Endothelial cell of umbilical vein (primary cell): ENCODE measurements at regions not wholly inside any gene's neighbourhood (a gene's known extent, or its start where the extent isn't known, plus 50 kb on each side); places are given as distances from the start of the nearest gene placed in this dataset.

Experiments used
- BruUV-seq: library from RNA; stranded (reverse); fragments of 400-500 nt; replicated peaks from 2 replicates; lab custom pipeline; 2021; lab: Mats Ljungman, UMichigan
- CTCF ChIA-PET: fragments of 300-600, 350-600 bp; sonication (Branson Sonifier 250); formaldehyde crosslinking; loops from one replicate; lab custom pipeline; 2021; ENCODE audit warnings: antibody characterized with exemption, inconsistent platforms; lab: Charles Lee
- POLR2A ChIA-PET: fragments of 300-600, 350-600 bp; sonication (Branson Sonifier 250); formaldehyde crosslinking; loops from one replicate; lab custom pipeline; 2021; ENCODE audit warnings: antibody characterized with exemption, inconsistent platforms; lab: Charles Lee
- DNase-seq: peaks from one replicate; pipeline ENCODE4 v3.0.0-alpha.2; 2011; ENCODE audit warnings: low read depth, low spot score
- FAIRE-seq: peaks from 2 replicates; lab custom pipeline; 2011; peaks lifted over from hg19 to GRCh38; lab: Jason Lieb, UNC
- H2AFZ ChIP-seq: 2 replicates; pipeline ENCODE4 v1.6.0; 2012; ENCODE audit warnings: low read depth, low read length, control low read depth, inconsistent platforms
- H3K27ac ChIP-seq: 2 replicates; pipeline ENCODE4 v1.5.1; 2011; ENCODE audit warnings: low read depth, mild to moderate bottlenecking, control low read depth, low read length, moderate library complexity; ENCODE audit not compliant: insufficient read depth
- H3K27me3 ChIP-seq, 2 experiments: 2 replicates each; pipeline versions ENCODE4 v1.6.0 to v1.6.1; 2011; ENCODE audit warnings: low read length in 2 of 2, mixed read lengths in 1 of 2; ENCODE audit not compliant: control insufficient read depth in 2 of 2, insufficient read depth in 2 of 2
- H3K36me3 ChIP-seq, 2 experiments: 2 replicates in 1 of 2; 3 replicates in 1 of 2; pipeline ENCODE4 v1.5.1; 2011; ENCODE audit warnings: low read length in 2 of 2, mild to moderate bottlenecking in 1 of 2, moderate library complexity in 1 of 2; ENCODE audit not compliant: control insufficient read depth in 2 of 2, insufficient read depth in 2 of 2; ENCODE audit errors: extremely low read depth in 1 of 2
- H3K4me1 ChIP-seq: 3 replicates; pipeline ENCODE4 v1.5.1; 2011; ENCODE audit warnings: mild to moderate bottlenecking, low read length; ENCODE audit not compliant: control insufficient read depth, insufficient read depth; ENCODE audit errors: extremely low read depth
- H3K4me2 ChIP-seq: 2 replicates; pipeline ENCODE4 v1.6.1; 2011; ENCODE audit warnings: low read length, control low read depth, mixed read lengths; ENCODE audit not compliant: insufficient read depth
- H3K4me3 ChIP-seq, 3 experiments: fragments of 200-600 bp in 1 of 3; sonication (generic), shearing (Covaris generic) in 1 of 3; replicated peaks in 1 of 3; 2 replicates each; pipeline ENCODE4 v1.5.1; 2011 to 2016; ENCODE audit warnings: control low read depth in 3 of 3, low read length in 3 of 3, mild to moderate bottlenecking in 2 of 3, inconsistent platforms in 1 of 3, low read depth in 1 of 3, moderate library complexity in 1 of 3; ENCODE audit not compliant: insufficient read depth in 1 of 3
- H3K79me2 ChIP-seq: 2 replicates; pipeline ENCODE4 v1.6.0; 2012; ENCODE audit warnings: low read length, inconsistent platforms; ENCODE audit not compliant: control insufficient read depth, insufficient read depth
- H3K9ac ChIP-seq: replicated peaks from 2 replicates; pipeline ENCODE3; 2011; ENCODE audit warnings: low read length, control low read depth; ENCODE audit not compliant: insufficient read depth; ENCODE audit errors: extremely low read depth
- H3K9me1 ChIP-seq: replicated peaks from 3 replicates; pipeline ENCODE4 v1.6.0; 2011; ENCODE audit warnings: mild to moderate bottlenecking, low read length; ENCODE audit not compliant: control insufficient read depth, insufficient read depth; ENCODE audit errors: extremely low read depth
- H3K9me3 ChIP-seq: replicated peaks from 2 replicates; pipeline ENCODE4 v1.5.1; 2012; ENCODE audit warnings: low read length, inconsistent platforms; ENCODE audit not compliant: control insufficient read depth, insufficient read depth
- H4K20me1 ChIP-seq: replicated peaks from 2 replicates; pipeline ENCODE3; 2011; ENCODE audit warnings: mild to moderate bottlenecking, low read length; ENCODE audit not compliant: control insufficient read depth, insufficient read depth; ENCODE audit errors: extremely low read depth
- EZH2 ChIP-seq: IDR thresholded peaks from 2 replicates; pipeline ENCODE4 v1.6.1; 2012; ENCODE audit warnings: borderline replicate concordance, low read depth, mild to moderate bottlenecking, moderate library complexity, low read length, inconsistent platforms; ENCODE audit not compliant: severe bottlenecking
- FOS ChIP-seq: IDR thresholded peaks from 2 replicates; pipeline ENCODE4 v1.6.1; 2011; ENCODE audit warnings: mild to moderate bottlenecking, low read length, moderate library complexity, borderline replicate concordance; ENCODE audit not compliant: insufficient read depth
- GATA2 ChIP-seq: IDR thresholded peaks from 2 replicates; pipeline ENCODE4 v1.7.0; 2011; ENCODE audit warnings: low read depth, mild to moderate bottlenecking, moderate library complexity, mixed read lengths, low read length; ENCODE audit not compliant: insufficient read length, insufficient read depth
- JUN ChIP-seq: IDR thresholded peaks from 2 replicates; pipeline ENCODE4 v1.6.1; 2011; ENCODE audit warnings: borderline replicate concordance, low read depth; ENCODE audit not compliant: insufficient read length, insufficient read depth
- MYC ChIP-seq: IDR thresholded peaks from one replicate; pipeline ENCODE4 v1.6.1; 2011; ENCODE audit warnings: mild to moderate bottlenecking, low read depth, low read length
- POLR2A ChIP-seq: IDR thresholded peaks from 2 replicates; pipeline ENCODE4 v1.6.1; 2012; ENCODE audit warnings: low read depth, mild to moderate bottlenecking, control low read depth, low read length
- POLR2AphosphoS5 ChIP-seq: IDR thresholded peaks from 2 replicates; pipeline ENCODE4 v1.6.1; 2012; ENCODE audit warnings: low read depth, mild to moderate bottlenecking, control low read depth, low read length, moderate library complexity; ENCODE audit not compliant: insufficient read depth
- dilution Hi-C: fragments of 300-500 bp; cut with MboI; formaldehyde crosslinking; loops from one replicate; pipeline ENCODE4 v1.15.0; 2019; ENCODE audit warnings: low sequenced_read_pairs; ENCODE audit not compliant: extremely low pct_ligation_motif_present
- intact Hi-C: fragments of 100-400 bp; cut with micrococcal nuclease; formaldehyde crosslinking; loops from one replicate; pipeline ENCODE4 v1.10.0; 2022
- TF ChIP-seq, protein P1 (sequence below), 2 donors: IDR thresholded peaks; 1 replicate in 1 of 2; 2 replicates in 1 of 2; pipeline ENCODE4 v1.5.1; 2011; ENCODE audit warnings: low read length in 2 of 2, mild to moderate bottlenecking in 2 of 2, moderate library complexity in 2 of 2, control low read depth in 1 of 2, inconsistent platforms in 1 of 2, low read depth in 1 of 2; ENCODE audit not compliant: insufficient read depth in 1 of 2; ENCODE audit errors: extremely low read depth in 1 of 2
- TF ChIP-seq, protein P2 (sequence below): IDR thresholded peaks from 2 replicates; pipeline ENCODE4 v1.6.1; 2011; ENCODE audit not compliant: insufficient read depth, insufficient read length

DNA sequence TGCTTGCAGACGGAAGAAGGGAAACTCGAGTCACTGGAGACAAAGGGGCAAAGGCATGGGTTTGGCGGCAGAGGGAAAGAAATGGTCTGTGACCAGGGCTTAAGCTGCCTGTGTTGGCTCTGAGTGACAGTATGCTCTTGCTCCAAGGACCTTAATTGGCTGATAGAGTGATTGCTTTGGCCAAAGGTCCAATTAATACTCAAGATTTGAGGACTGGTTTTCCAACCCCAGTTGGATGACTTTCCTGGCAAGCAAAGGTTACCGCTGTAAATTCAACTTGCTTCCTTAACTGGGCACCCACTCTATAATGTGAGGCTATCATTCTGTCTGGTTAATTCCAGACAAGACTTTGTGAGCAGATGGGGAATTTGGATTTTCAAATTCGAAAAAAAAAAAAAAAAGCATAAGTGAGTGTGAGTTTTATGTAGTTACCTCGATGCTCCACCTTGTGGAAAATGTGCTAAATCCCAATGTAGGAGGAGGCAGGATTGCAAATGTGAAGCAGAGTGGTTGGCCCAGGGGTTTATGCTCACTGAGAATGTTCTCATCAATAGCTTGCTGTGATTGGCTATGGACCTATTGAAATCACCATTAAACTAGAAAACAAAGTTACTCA lies 150.7 kb upstream of the GMDS start:
- no peak overlapping the region for H3K4me3 ChIP-seq
- H3K27me3 ChIP-seq = no peaks in the 10 kb centered on the region
- H3K9me1 ChIP-seq = no peaks in the 10 kb centered on the region
- no peak overlapping the region for H2AFZ ChIP-seq
- FAIRE-seq (no peak), DNase-seq (no peak)
- no peak for TF ChIP-seq EZH2
- no peak for TF ChIP-seq JUN
- no peak for TF ChIP-seq GATA2
- TF ChIP-seq POLR2AphosphoS5 = no peak
- no peak for TF ChIP-seq FOS
- BruUV-seq = no TSS peak
- H3K9me3 ChIP-seq = no peaks in the 10 kb centered on the region
- dilution Hi-C loops = no loop called here
- H3K27ac ChIP-seq = no peak overlapping the region
- CTCF ChIA-PET = no interaction called here
- intact Hi-C loops = no loop called here
- H3K9ac ChIP-seq = no peak overlapping the region
- no peaks in the 10 kb centered on the region for H4K20me1 ChIP-seq
- H3K36me3 ChIP-seq = no peaks in the 10 kb centered on the region
- no peak overlapping the region for H3K4me2 ChIP-seq
- H3K79me2 ChIP-seq = no peaks in the 10 kb centered on the region
- no peaks in the 10 kb centered on the region for H3K4me1 ChIP-seq
- POLR2A ChIA-PET = no interaction called here

DNA sequence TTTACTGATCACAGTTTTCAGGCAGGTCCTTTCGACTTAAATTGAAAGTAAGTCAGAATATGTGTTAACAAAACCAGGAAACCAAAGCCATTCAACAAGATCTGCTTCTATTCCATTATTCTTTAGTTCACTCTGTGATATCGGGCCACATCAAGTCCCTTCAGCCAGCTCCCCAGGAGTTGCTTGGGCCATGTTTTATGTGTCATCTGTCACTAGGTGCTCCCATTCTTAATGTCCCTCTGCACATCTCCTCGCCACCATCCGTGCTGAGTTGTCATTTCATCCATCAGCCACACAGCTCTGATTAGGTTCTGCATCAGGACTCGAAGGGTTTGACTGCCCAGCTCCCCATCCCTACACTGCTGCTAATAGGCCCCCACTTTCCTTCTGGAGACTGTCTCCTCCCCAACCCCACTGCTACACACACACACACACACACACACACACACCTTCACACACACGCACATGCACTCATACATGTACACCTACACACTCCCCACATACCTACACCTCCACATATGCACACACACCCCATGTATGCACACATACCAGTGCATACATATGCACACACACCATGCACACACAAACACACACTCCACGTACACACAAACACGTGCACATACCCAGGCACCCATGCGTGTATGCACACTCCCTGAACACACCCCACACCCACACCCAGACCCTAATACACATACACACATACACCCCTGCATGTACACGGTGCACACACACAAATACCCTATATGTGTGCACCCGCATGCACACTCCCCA lies 143.3 kb upstream of the GMDS start:
- no peak for FAIRE-seq
- H3K27ac ChIP-seq = no peak overlapping the region
- dilution Hi-C loops = no loop called here

More for the DNA sequence above, 143.3 kb upstream of the GMDS start:
- TF ChIP-seq POLR2AphosphoS5 (no peak), EZH2 (no peak), POLR2A (no peak), MYC (no peak), JUN (no peak)
- TF ChIP-seq, protein P1, sequence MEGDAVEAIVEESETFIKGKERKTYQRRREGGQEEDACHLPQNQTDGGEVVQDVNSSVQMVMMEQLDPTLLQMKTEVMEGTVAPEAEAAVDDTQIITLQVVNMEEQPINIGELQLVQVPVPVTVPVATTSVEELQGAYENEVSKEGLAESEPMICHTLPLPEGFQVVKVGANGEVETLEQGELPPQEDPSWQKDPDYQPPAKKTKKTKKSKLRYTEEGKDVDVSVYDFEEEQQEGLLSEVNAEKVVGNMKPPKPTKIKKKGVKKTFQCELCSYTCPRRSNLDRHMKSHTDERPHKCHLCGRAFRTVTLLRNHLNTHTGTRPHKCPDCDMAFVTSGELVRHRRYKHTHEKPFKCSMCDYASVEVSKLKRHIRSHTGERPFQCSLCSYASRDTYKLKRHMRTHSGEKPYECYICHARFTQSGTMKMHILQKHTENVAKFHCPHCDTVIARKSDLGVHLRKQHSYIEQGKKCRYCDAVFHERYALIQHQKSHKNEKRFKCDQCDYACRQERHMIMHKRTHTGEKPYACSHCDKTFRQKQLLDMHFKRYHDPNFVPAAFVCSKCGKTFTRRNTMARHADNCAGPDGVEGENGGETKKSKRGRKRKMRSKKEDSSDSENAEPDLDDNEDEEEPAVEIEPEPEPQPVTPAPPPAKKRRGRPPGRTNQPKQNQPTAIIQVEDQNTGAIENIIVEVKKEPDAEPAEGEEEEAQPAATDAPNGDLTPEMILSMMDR (IDR thresholded peaks at IDR 0.05; ENCODE audit: extremely low read depth in 1 of 2, insufficient read depth in 1 of 2, low read depth in 1 of 2, low read length in 2 of 2) = no peak
- TF ChIP-seq, protein P2, sequence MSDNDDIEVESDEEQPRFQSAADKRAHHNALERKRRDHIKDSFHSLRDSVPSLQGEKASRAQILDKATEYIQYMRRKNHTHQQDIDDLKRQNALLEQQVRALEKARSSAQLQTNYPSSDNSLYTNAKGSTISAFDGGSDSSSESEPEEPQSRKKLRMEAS = no peak
- CTCF ChIA-PET = no interaction called here
- H4K20me1 ChIP-seq = no peaks in the 10 kb centered on the region
- POLR2A ChIA-PET = no interaction called here
- no peaks in the 10 kb centered on the region for H3K27me3 ChIP-seq
- H3K9ac ChIP-seq = no peak overlapping the region
- no peaks in the 10 kb centered on the region for H3K79me2 ChIP-seq
- H3K4me1 ChIP-seq = no peaks in the 10 kb centered on the region
- no peaks in the 10 kb centered on the region for H3K9me1 ChIP-seq
- no peak for DNase-seq
- no peak overlapping the region for H2AFZ ChIP-seq
- H3K9me3 ChIP-seq = no peaks in the 10 kb centered on the region
- intact Hi-C loops = no loop called here
- H3K36me3 ChIP-seq = no peaks in the 10 kb centered on the region
- BruUV-seq = no TSS peak
- H3K4me2 ChIP-seq = no peak overlapping the region
- no peak overlapping the region for H3K4me3 ChIP-seq
